ENCODE measurements at regions not wholly inside any gene's neighbourhood (a gene's known extent, or its start where the extent isn't known, plus 50 kb on each side); places are given as distances from the start of the nearest gene placed in this dataset.

- DNase-seq: no peak
Observed at GRCh38 chr21:41048623-41049022, 119.3 kb upstream of the BACE2 start.

- no peak for DNase-seq
Observed at GRCh38 chr21:41052820-41053555, 115.0 kb upstream of the BACE2 start.

DNA sequence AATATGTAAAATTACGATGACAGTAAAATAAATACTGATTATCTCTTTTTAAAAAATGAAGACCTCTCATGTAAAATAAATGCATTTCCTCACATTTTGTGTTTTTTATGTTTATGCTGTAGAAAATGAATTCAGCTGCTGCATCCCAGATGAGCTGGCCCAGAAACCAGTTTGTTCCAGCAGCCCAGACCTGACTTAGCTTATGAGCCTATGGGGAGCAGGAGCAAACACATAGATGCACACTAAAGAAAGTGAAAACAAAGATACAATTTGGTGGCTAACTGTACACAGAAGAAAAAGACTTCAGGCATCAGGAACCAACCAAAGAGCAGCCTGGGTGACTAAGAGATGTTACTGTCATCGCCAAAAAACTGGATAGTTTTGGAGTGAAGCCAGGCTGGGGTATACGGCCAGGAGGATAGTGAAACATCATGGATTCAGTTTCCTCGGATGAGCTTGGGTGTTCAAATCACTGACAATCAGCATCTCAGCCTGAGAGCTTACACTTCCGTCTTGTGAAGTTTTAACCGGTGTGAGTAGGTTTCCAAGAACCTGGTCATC lies 113.9 kb upstream of the BACE2 start:
- DNase-seq: no peak

- DNase-seq: no peak
Observed at GRCh38 chr21:41055266-41055665, 112.7 kb upstream of the BACE2 start.

GRCh38 chr21:41059871-41060270 lies 108.1 kb upstream of the BACE2 start:
- DNase-seq: no peak

DNA sequence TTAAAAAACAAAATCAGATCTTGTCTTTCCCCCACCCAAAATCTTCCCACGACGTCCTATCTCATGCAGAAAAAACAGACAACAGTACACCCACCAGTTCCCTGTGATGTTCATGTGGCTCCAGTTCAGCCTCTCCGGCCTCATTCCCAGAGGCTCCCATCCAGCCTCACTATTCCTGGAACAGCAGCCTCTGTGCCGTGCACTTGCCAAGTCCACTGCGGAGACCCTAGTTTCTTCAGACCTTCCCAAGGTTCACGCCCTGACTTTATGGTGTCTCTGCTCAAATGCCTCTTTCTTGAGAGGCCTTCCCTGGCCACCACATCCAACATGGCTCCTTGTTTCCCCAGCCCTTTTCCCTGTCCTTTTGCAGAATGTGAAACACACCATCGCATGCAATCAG lies 106.3 kb upstream of the BACE2 start:
- no peak for DNase-seq

DNA sequence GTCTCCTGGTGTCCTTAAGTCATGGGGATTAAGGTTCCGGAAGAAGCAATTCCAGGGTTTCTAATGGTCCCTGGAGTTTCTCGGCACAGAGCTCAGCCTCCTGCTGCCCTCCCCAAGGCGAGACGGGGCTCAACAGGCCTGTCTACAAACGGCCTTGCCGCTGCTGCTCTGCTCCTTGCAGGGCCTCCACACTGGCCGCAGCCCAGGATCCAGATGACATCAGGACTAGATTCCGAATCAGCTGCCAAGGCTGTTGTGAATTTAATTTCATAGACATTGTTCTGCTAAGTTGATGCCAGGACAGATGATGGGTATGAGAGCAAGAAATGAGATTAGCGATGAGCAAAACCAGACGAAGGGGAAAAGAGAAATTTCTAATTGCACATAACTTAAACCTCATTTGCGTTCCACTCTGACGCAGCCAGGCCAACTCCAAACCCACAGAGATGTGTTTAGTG lies 103.6 kb upstream of the BACE2 start:
- no peak for DNase-seq

- no peak for DNase-seq
Observed at GRCh38 chr21:41064951-41065350, 103.0 kb upstream of the BACE2 start.

GRCh38 chr21:41065539-41065938 lies 102.4 kb upstream of the BACE2 start:
- no peak for DNase-seq

DNA sequence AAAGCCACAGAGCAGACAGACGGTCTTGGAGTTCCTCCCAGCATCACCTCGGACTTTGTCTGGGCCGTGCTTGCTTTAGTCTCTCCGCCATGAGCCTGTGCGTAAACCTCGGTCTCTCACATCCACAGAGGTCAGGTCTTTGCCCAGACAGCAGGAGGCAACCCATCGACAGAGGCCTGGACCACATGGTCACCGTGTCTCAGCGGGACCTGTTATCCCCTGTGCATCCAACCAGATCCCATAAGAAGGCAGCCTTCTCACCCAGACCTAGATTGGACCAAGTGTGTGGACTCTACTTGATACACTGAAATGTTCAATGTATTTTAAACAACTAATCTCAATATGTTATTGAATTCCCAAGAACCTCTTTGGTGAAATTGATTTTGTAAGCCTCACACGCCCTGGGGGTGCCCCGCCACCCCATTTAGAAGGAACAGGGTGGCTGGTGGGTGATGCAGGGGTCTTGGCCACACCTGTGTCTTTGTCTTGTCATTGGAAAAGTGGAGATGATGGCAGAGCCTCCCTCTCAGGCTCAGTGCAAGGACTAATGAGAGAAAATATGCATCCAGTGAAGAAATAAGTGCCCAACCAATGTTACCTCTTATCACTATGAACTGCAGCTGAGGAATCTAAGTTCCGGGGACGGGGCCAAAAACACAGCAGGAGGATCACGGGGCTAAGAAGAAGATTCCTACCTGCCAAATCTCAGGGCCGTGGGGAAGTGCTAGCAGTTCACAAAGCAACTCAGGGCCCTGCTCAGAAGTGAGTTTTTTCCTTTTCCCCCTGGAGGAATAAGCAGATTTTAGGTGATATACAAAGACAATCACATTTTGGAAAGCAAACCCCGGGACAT lies 101.6 kb upstream of the BACE2 start:
- DNase-seq: no peak

GRCh38 chr21:41067709-41068108 lies 100.3 kb upstream of the BACE2 start:
- no peak for DNase-seq

GRCh38 chr21:41068496-41068895 lies 99.5 kb upstream of the BACE2 start:
- DNase-seq: no peak

GRCh38 chr21:41068967-41069642 lies 98.9 kb upstream of the BACE2 start:
- peak; percentile 38 for DNase-seq

DNA sequence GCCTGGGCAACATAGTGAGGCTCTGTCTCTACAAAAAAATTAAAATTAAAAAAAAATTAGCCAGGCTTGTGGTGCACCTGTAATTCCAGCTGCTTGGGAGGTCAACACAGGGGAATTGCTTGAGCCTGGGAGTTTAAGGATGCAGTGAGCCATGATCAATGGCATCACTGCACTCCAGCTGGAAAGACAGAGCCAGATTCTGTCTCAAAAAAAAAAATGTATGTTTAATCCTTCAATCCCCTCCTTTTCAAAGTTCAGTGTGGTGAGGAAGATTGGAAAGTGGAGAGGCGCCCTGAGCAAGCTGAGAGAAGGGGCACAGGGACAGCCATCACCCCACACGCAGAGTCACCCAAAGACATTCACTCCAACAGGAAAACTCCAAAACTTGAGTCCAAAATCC lies 97.7 kb upstream of the BACE2 start:
- no peak for DNase-seq

GRCh38 chr21:41071258-41072171 lies 96.4 kb upstream of the BACE2 start:
- DNase-seq: no peak

DNA sequence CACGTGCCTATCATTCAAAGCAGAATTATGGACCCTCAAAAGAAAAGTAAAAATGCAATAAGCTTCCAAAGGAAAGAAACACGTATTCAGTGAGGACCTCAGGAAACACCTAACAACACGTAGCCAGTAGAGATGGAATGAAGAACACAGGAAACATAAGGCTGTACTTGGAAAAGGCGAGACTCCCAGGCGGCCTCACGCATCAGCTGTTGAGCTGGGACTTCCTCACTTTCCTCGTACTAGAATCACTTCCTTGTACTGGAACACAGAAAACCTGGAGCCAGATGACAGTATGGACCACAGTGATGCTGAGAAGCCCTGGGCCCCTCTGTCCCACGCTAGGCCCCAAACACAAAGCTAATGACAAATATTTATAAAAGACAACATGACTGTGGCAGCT lies 94.4 kb upstream of the BACE2 start:
- DNase-seq: no peak

DNA sequence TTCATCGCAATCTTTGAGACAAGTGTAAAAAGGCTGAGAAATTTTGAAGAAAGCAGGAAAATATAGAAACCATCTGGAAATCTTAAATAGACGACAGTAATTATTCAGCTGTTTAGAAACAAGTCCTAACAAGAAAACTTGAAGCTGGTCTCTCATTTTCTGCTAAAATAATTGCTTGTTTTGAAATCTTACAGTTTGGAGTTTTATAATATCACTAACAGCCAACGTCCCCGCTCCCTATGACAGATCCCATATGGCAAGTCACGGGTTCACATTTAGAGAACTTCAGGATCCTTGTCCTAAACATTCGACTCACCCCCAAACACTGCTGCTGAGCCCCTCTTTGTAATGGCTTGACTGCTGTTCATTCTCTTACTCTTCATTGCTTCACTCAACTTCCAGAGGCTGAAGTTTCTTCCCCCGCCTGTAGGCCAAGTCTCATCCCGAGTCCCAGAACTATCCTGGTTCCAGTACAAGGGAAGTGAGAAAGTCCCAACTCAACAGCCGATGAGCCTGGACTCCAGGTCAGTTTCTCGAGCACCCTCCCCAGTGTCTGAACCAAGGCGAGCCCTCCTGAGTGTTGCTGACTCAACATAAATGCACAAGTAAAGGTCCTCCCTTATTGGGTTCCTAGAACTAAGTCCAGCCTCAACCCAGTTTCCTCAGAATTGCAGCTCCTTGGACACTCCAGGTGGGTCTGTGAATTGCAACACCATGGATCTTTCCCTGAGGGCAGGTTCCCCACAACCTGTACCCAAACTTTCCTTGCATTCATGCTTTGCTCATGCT lies 93.4 kb upstream of the BACE2 start:
- DNase-seq: no peak

DNA sequence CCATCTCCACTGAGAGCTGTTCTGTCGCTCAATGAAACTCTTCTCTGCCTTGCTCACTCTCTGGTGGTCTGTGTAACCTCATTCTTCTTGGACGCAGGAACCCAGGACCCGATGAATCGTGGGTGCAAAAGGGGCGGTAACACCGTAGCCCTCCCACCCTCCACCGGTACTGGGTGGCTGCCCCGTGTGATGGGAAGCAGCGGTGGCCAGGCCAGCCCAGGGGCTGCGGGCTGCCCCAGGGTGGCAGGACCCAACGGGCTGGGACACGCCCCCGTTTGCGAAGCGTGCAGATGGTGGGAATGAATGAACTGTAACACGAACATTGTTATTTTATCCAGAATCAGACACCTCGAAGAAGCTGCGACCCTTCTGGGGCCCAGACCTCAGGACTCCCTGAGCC lies 92.3 kb upstream of the BACE2 start:
- DNase-seq: no peak

DNA sequence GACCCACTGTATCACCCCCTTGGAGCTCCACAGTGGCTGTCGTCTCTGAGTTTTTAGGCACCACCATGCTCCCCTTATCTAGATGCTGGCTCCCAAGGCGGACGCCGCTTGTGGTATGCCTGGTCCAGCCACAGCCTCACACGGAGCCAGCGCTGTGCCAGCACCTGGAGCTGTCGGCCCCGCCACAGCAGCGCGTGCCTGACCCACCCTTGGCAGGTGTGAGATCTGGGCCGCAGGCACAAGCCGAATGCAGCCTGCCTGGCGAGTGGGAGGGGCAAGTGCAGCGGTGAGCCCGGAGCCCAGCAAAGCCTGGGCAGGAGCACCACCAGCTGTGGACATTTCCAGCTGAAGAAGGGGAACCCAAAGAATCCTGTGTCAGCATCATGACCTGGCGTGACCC lies 91.9 kb upstream of the BACE2 start:
- DNase-seq: no peak

DNA sequence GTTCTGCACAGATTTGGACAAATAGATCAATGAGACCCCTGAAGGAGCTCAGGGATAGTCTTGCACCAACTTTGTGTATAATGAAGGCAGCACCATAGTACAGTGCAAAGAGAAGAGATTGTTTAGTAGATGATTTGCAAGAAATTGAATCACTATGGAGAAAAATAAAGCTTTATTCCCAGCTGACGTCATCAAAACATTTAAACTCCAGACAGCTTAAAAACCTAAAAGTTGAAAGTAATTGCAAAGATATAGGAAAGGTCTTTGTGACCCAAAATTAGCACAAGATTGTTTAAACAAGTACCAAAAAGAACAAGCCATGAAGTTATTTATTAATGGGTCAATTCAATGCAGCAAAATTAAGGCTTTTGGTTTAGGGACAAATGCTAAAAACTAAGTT lies 88.8 kb upstream of the BACE2 start:
- no peak for DNase-seq

- no peak for DNase-seq
Observed at GRCh38 chr21:41080485-41081121, 87.4 kb upstream of the BACE2 start.

Measured in NK-92 treated with Interleukin-12 subunit alpha and Interleukin-12 subunit beta, amount 100 ng/mL, for 24 hours (cell line).